ENCODE measurements at regions not wholly inside any gene's neighbourhood (a gene's known extent, or its start where the extent isn't known, plus 50 kb on each side); places are given as distances from the start of the nearest gene placed in this dataset.
"Not testable (repeated sequence)": the region's sequence is repeated elsewhere in the genome, so short reads cannot be mapped to it uniquely, and the experiment has no call there.

DNA sequence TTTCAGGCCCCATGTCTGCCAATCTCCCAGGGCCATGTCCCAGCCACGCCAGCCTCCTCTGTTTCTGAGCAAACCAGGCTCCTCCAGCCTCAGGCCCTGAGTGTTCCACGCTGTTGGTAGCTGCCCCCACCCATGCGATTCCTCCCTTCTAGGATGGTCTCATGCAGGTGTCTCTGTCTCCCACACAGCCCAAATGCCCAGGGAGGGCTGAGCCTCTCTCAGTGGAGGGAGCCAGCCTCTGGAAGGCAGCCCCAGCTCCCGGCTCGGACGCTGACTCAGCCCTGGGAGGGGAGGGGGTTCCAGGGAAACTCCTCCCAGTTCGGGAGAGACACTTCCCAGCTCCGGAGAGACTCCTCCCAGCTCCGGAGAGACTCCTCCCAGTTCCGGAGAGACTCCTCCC lies 122.9 kb upstream of the AFDN start:
- peaks cover 10% of the 10 kb centered on the region for H3K4me1 ChIP-seq (ENCODE audit: low read length)
- H3K9ac ChIP-seq (ENCODE audit: low read length), result no peak overlapping the region
- no peaks in the 10 kb centered on the region for H3K9me3 ChIP-seq (ENCODE audit: low read length)
- no peaks in the 10 kb centered on the region for H3K27me3 ChIP-seq (ENCODE audit: low read length)
- no peaks in the 10 kb centered on the region for H4K20me1 ChIP-seq (ENCODE audit: insufficient read depth, low read depth, low read length)
- H3K9me2 ChIP-seq (replicated peaks; ENCODE audit: insufficient read depth, low read length), result no peaks in the 10 kb centered on the region
- no peak for DNase-seq
- no peak overlapping the region for H3K4me2 ChIP-seq (ENCODE audit: low read depth, low read length, poor library complexity, severe bottlenecking)
- no peak overlapping the region for H3K27ac ChIP-seq (ENCODE audit: low read length)
- H2AFZ ChIP-seq (ENCODE audit: low read length), result no peak overlapping the region
- no peak overlapping the region for H3K4me3 ChIP-seq (ENCODE audit: low read length)
- no peaks in the 10 kb centered on the region for H3K36me3 ChIP-seq (ENCODE audit: insufficient read depth, low read length)
- H3K79me2 ChIP-seq (ENCODE audit: low read length), result no peaks in the 10 kb centered on the region

DNA sequence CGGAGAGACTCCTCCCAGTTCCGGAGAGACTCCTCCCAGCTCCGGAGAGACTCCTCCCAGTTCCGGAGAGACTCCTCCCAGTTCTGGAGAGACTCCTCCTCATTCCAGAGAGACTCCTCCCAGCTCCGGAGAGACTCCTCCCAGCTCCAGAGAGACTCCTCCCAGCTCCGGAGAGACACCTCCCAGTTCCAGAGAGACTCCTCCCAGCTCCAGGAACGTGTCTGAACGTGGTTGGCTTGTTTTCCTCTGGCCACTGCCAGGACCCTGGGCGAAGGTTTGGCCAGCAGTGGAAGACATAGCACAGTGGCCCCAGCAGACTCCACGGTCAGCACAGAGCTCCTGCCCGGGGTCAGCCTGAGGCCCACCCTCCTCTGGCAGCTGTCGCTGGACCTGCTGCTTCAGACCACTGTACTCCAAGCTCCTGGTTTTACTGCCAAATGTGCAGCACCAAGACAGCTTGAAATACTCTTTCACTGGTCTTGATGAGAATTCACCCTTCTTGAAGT lies 122.3 kb upstream of the AFDN start:
- no peaks in the 10 kb centered on the region for H3K9me2 ChIP-seq (replicated peaks; ENCODE audit: insufficient read depth, low read length)
- H3K9me3 ChIP-seq (ENCODE audit: low read length), result no peaks in the 10 kb centered on the region
- H3K27ac ChIP-seq (ENCODE audit: low read length), result no peak overlapping the region
- H3K27me3 ChIP-seq (ENCODE audit: low read length), result no peaks in the 10 kb centered on the region
- no peaks in the 10 kb centered on the region for H3K36me3 ChIP-seq (ENCODE audit: insufficient read depth, low read length)
- H3K4me3 ChIP-seq (ENCODE audit: low read length), result no peak overlapping the region
- H3K9ac ChIP-seq (ENCODE audit: low read length), result no peak overlapping the region
- no peak for DNase-seq
- no peak overlapping the region for H3K4me2 ChIP-seq (ENCODE audit: low read depth, low read length, poor library complexity, severe bottlenecking)
- peaks cover 5% of the 10 kb centered on the region for H3K4me1 ChIP-seq (ENCODE audit: low read length)
- H4K20me1 ChIP-seq (ENCODE audit: insufficient read depth, low read depth, low read length), result no peaks in the 10 kb centered on the region
- no peak overlapping the region for H2AFZ ChIP-seq (ENCODE audit: low read length)
- no peaks in the 10 kb centered on the region for H3K79me2 ChIP-seq (ENCODE audit: low read length)

DNA sequence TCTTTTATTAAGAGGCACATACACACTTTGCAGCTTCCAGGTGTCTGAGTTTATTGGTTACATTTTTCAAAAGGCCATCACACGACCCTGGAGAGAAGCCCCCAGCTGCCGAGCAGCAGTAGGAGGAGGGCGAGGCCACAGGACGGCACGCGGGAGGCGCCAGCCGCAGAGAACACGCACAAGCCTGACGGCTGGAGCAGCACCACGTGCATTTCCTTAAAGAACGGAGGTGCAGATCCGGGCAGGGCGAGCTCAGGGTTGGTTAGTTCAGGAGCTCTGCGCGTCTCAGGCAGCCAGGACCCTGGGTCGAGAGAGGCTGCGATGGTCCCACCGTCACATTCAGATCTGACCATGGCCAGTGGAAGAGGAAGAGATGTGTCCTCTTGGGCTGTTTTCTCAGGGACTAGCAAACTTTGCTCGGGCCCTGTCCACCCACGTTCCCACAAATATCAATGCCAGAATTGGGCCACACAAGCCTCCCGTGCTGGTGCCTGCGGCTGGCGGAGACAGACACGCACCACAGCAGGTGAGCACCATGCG lies 121.4 kb upstream of the AFDN start:
- DNase-seq, result no peak
- Histone ChIP-seq H3K27me3 (ENCODE audit: low read length) (no peaks in the 10 kb centered on the region), H3K4me1 (ENCODE audit: low read length) (no peaks in the 10 kb centered on the region), H3K36me3 (ENCODE audit: insufficient read depth, low read length) (no peaks in the 10 kb centered on the region), H4K20me1 (ENCODE audit: insufficient read depth, low read depth, low read length) (no peaks in the 10 kb centered on the region), H3K27ac (ENCODE audit: low read length) (no peak overlapping the region), H2AFZ (ENCODE audit: low read length) (no peak overlapping the region), H3K79me2 (ENCODE audit: low read length) (no peaks in the 10 kb centered on the region), H3K9ac (ENCODE audit: low read length) (no peak overlapping the region), H3K9me2 (replicated peaks; ENCODE audit: insufficient read depth, low read length) (no peaks in the 10 kb centered on the region), H3K4me2 (ENCODE audit: low read depth, low read length, poor library complexity, severe bottlenecking) (no peak overlapping the region), H3K9me3 (ENCODE audit: low read length) (no peaks in the 10 kb centered on the region), H3K4me3 (ENCODE audit: low read length) (no peak overlapping the region)

DNA sequence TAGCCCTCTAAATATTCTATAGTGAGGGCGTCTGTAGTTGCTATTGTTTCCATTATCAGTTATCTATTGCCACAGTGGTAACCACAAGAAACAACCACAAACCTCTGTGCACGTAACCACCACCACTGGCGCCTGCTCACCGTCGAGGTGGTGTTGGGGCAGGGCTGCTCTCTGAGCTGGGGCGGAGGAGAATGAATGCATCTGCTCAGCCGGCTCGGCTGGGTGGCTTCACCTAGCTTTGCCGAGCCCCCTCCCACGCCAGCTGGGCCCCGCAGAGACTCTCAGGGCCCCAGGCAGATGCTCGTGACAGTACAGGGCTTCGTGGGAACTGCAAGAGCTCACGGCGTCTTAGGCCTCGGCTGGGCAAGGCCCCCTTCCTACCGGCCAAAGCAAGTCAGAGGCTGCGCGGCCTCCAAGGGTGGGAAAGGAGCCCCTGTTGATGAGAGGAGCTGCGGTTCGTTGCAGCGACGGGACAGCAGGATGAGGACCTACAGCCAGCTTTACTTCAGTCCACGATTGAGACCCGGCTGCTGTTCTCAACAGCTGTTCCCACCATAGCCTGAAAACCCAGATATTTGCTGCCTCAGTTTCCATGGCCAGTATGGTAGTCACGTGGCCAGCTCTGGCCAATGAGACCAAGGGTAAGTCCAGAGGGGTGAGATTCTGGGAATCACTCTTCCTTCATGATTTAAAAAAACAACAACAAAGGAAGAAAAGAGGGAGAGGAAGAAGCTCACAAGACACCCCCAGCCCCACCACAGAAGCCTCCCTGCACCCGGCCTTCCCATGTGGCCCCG lies 120.2 kb upstream of the AFDN start:
- Histone ChIP-seq H3K9ac (ENCODE audit: low read length) (no peak overlapping the region), H3K9me2 (replicated peaks; ENCODE audit: insufficient read depth, low read length) (no peaks in the 10 kb centered on the region), H4K20me1 (ENCODE audit: insufficient read depth, low read depth, low read length) (no peaks in the 10 kb centered on the region), H3K27ac (ENCODE audit: low read length) (no peak overlapping the region), H2AFZ (ENCODE audit: low read length) (no peak overlapping the region), H3K27me3 (ENCODE audit: low read length) (no peaks in the 10 kb centered on the region), H3K4me2 (ENCODE audit: low read depth, low read length, poor library complexity, severe bottlenecking) (no peak overlapping the region), H3K36me3 (ENCODE audit: insufficient read depth, low read length) (no peaks in the 10 kb centered on the region), H3K79me2 (ENCODE audit: low read length) (no peaks in the 10 kb centered on the region), H3K4me3 (ENCODE audit: low read length) (no peak overlapping the region), H3K4me1 (ENCODE audit: low read length) (no peaks in the 10 kb centered on the region), H3K9me3 (ENCODE audit: low read length) (no peaks in the 10 kb centered on the region)
- no peak for DNase-seq

DNA sequence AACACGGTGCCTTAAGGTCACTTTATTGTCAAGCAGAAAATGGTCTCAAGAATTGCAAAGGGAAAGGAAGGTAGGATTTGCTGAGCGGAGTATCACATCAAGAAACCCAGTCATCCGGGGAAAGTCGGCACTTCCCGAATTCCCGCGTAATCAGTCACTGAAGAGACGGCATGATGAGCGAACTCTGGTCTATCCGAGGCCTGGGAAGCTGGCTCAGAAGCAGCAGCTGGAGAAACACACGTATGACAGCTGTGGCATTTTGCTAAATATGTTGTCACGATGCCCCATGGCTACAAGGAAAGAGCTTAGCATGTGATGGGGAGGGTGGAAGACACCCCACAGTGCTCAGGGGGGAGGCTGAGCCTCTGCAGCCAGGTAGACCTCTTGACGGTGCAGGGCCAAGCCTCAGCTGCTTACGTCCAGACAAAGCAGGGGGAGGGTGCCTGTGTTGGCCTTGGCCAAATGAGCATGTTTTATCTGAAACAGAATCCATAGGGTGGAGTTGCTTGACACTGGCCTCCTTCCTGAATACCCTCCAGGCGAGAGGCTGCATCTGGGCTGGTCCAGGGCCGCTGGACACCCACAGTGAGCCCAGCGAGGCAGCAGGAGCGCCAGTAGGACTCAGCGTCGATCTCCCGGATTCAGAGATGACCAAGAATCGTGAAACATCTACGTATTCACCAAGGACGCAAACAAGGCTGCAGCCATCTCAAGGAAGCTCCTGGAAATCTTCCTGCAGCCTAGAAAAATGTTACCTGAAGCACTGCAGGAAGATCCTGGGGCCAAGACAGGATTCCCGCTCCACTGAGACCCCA lies 118.8 kb upstream of the AFDN start:
- H3K79me2 ChIP-seq (ENCODE audit: low read length), result no peaks in the 10 kb centered on the region
- no peak overlapping the region for H3K4me2 ChIP-seq (ENCODE audit: low read depth, low read length, poor library complexity, severe bottlenecking)
- no peak overlapping the region for H3K4me3 ChIP-seq (ENCODE audit: low read length)
- H4K20me1 ChIP-seq (ENCODE audit: insufficient read depth, low read depth, low read length), result no peaks in the 10 kb centered on the region
- DNase-seq, result no peak
- no peaks in the 10 kb centered on the region for H3K36me3 ChIP-seq (ENCODE audit: insufficient read depth, low read length)
- H2AFZ ChIP-seq (ENCODE audit: low read length), result no peak overlapping the region
- H3K27me3 ChIP-seq (ENCODE audit: low read length), result no peaks in the 10 kb centered on the region
- H3K9me3 ChIP-seq (ENCODE audit: low read length), result no peaks in the 10 kb centered on the region
- no peaks in the 10 kb centered on the region for H3K9me2 ChIP-seq (replicated peaks; ENCODE audit: insufficient read depth, low read length)
- H3K4me1 ChIP-seq (ENCODE audit: low read length), result no peaks in the 10 kb centered on the region
- no peak overlapping the region for H3K27ac ChIP-seq (ENCODE audit: low read length)
- no peak overlapping the region for H3K9ac ChIP-seq (ENCODE audit: low read length)

DNA sequence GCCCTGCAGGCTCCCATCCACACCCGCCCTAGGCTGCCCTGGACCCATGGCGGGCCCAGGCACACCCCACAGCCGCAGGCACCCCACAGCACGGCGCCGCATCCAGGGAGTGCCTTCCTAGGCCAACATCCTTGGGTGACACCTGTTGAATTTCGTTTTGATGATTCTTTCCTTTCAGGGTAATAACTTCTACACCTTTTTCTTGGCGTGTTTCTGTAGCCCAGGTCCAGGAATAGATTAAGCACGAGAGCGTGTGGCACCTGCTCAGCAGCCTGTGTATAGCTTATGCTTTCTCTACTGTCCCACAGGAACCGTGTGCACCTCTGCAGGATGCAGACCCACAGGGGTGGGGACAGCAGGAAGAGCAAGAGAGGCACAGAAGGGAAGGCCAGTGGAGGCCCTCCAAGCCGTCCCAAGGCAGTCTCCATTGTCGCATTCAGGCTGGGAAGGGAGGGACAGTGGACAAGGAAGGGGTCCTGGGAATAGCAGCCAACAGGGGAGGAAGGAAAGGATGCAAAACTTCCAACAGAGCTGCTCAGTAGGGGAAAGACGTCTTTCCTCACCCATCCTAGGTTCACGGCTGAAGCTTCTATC lies 118.1 kb upstream of the AFDN start:
- DNase-seq, result no peak
- H3K79me2 ChIP-seq (ENCODE audit: low read length), result no peaks in the 10 kb centered on the region
- H3K36me3 ChIP-seq (ENCODE audit: insufficient read depth, low read length), result no peaks in the 10 kb centered on the region
- H3K9me3 ChIP-seq (ENCODE audit: low read length), result no peaks in the 10 kb centered on the region
- no peak overlapping the region for H3K4me3 ChIP-seq (ENCODE audit: low read length)
- H2AFZ ChIP-seq (ENCODE audit: low read length), result no peak overlapping the region
- no peak overlapping the region for H3K4me2 ChIP-seq (ENCODE audit: low read depth, low read length, poor library complexity, severe bottlenecking)
- H3K9ac ChIP-seq (ENCODE audit: low read length), result no peak overlapping the region
- H3K4me1 ChIP-seq (ENCODE audit: low read length), result no peaks in the 10 kb centered on the region
- H4K20me1 ChIP-seq (ENCODE audit: insufficient read depth, low read depth, low read length), result no peaks in the 10 kb centered on the region
- H3K27ac ChIP-seq (ENCODE audit: low read length), result no peak overlapping the region
- H3K27me3 ChIP-seq (ENCODE audit: low read length), result no peaks in the 10 kb centered on the region
- H3K9me2 ChIP-seq (replicated peaks; ENCODE audit: insufficient read depth, low read length), result no peaks in the 10 kb centered on the region

DNA sequence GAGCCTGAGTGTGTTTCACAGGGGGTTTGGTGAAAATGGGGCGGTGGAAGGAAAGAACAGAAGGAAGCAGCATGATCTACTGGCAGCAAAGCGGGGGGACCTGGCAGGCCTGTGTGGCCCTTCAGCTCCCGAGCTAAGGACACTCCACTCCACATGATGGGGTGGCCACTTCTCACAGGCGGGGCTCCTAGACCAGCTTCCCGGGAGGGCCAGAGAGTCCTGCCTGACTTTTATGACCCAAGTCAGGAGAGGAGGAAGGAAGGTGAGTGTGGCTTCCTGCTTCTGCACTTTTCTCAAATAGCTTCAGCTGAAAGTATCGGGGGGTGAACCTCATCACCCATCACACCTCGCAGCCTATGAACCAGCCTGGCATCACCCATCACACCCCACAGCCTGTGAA lies 117.5 kb upstream of the AFDN start:
- H3K4me2 ChIP-seq (ENCODE audit: low read depth, low read length, poor library complexity, severe bottlenecking), result no peak overlapping the region
- no peaks in the 10 kb centered on the region for H3K27me3 ChIP-seq (ENCODE audit: low read length)
- H3K9me2 ChIP-seq (replicated peaks; ENCODE audit: insufficient read depth, low read length), result no peaks in the 10 kb centered on the region
- no peaks in the 10 kb centered on the region for H3K9me3 ChIP-seq (ENCODE audit: low read length)
- H3K27ac ChIP-seq (ENCODE audit: low read length), result no peak overlapping the region
- H3K79me2 ChIP-seq (ENCODE audit: low read length), result no peaks in the 10 kb centered on the region
- no peak overlapping the region for H3K9ac ChIP-seq (ENCODE audit: low read length)
- no peaks in the 10 kb centered on the region for H3K4me1 ChIP-seq (ENCODE audit: low read length)
- no peak for DNase-seq
- H3K36me3 ChIP-seq (ENCODE audit: insufficient read depth, low read length), result no peaks in the 10 kb centered on the region
- no peaks in the 10 kb centered on the region for H4K20me1 ChIP-seq (ENCODE audit: insufficient read depth, low read depth, low read length)
- H3K4me3 ChIP-seq (ENCODE audit: low read length), result no peak overlapping the region
- H2AFZ ChIP-seq (ENCODE audit: low read length), result no peak overlapping the region

DNA sequence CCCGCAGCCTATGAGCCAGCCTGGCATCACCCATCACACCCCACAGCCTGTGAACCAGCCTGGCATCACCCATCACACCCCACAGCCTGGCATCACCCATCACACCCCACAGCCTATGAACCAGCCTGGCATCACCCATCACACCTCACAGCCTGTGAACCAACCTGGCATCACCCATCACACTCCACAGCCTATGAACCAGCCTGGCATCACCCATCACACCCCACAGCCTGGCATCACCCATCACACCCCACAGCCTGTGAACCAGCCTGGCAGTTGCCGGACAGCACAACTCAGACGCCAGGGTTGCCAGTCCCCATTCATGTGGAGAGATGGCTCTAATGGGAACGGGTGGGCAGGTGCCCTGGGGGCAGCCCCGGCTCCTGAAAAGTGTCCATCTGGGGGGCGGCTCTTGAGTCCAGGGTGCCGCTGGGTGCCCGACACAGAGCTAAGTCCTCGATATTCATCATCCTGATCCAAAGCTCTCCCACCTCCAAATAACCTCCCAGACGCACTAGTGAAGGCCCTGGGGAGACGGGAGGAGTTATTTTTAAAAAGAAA lies 116.9 kb upstream of the AFDN start:
- not testable (repeated sequence) for H3K27me3 ChIP-seq (ENCODE audit: low read length); DNase-seq; H4K20me1 ChIP-seq (ENCODE audit: insufficient read depth, low read depth, low read length); H3K79me2 ChIP-seq (ENCODE audit: low read length); H3K4me1 ChIP-seq (ENCODE audit: low read length); H3K4me3 ChIP-seq (ENCODE audit: low read length); H3K9me3 ChIP-seq (ENCODE audit: low read length); H3K9ac ChIP-seq (ENCODE audit: low read length); H3K9me2 ChIP-seq (replicated peaks; ENCODE audit: insufficient read depth, low read length); H3K36me3 ChIP-seq (ENCODE audit: insufficient read depth, low read length); H2AFZ ChIP-seq (ENCODE audit: low read length); H3K27ac ChIP-seq (ENCODE audit: low read length); H3K4me2 ChIP-seq (ENCODE audit: low read depth, low read length, poor library complexity, severe bottlenecking)

Measured in Karpas-422 (cell line).